HG03135 (cell line): ENCODE measurements at regions not wholly inside any gene's neighbourhood (a gene's known extent, or its start where the extent isn't known, plus 50 kb on each side); places are given as distances from the start of the nearest gene placed in this dataset.

Experiments used
- ATAC-seq: cut with Tn5 transposase; IDR thresholded peaks from one replicate; pipeline ENCODE4 v1.9.1; 2021; ENCODE audit warnings: mild to moderate bottlenecking, moderate library complexity; ENCODE audit not compliant: unreplicated experiment

DNA sequence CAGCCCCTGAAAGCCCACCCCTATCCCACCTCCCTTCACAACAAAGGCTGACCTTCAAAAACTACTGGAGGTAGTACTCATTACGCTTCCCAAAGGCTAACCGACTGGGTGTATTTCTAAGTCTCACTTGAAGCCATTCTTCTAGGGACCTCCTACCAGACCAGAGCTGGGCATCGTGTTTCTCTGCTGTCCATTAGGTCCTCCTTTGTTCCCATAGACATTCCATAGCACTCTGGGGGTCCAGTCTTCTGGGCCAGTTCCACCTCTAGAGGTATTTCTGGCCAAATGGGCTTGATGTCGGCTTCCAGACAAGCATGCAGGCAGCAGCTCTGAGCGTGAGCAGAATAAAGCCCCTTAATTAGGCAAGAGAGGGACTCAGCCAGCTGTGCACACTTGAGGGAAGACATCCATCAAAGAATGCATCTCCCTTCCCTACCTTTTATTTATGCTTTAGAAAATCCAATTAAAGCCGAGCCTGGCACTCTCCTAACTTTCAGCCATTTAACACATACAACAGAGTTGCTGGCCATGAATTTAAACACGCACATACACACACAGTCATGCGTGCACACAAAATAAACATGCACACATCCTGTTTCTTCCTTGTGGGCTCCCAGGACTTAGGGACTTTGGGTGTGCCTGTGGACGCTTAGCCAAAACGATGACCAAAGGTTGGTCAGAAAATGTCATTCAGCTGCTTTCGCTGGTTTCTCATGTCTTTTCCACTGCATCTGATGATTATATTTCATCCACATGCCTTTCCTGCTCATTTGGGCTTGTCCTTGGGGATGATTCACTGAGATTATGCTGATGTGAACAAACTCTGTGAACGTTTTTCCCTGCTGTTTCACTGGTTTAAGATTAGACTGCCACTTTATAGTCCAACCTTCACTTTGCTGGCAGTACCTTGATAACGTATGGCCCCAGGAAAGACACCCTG is 362.0 kb upstream of the NFE2L3 start:
- no peak for ATAC-seq

DNA sequence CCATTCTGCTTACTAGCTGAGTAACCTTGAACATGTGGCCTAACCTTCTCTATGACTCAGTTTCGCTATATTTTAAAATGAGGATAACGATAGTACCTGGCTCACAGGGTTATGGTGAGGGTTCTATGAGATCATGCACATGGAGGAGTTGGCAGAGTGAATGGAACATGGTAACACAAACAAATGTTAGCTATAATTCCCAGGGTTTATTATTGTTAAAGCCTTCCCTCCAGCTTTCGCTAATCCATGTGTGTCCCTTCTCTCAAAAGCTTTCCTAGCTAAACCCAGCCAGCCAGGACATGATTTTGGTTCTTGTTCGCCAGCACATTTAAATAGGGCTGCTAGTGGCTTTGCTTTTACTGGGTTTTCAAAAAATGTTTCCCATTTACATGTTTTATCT is 361.0 kb upstream of the NFE2L3 start:
- ATAC-seq: no peak

DNA sequence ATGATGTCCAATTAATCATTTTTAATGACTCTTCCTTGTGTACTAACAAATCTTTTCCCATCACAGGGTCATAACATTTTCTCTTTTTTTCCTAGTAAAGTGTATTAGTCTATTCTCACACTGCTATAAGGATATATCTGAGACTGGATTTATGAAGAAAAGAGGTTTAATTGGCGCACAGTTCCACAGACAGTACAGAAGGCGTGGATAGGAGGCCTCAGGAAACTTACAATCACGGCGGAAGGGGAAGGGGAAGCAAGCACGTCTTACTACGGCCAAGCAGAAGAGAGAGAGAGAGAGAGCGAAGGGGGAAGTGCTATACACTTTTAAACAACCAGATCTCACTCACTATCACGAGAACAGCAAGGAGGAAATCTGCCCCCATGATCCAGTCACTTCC is 359.4 kb upstream of the NFE2L3 start:
- no peak for ATAC-seq

DNA sequence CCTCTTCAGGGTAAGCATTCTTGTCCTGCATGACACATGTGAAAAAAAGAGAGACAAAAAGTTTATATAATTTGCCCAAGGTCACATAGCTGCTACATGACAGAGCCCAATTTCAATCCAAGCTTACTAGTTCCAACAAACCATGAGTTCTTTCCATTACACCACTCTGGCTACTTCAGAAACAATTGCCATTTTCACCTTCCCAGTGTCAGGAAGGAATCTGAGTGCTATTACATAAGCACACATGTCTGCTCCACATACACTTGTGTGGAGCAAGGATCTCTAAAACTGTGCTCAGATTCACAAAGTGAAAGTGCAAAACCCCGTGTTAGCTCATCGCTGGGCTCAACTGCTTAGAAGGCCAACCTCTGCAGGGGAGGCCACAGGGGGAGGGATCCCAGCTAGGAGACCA is 356.2 kb upstream of the NFE2L3 start:
- ATAC-seq: no peak

DNA sequence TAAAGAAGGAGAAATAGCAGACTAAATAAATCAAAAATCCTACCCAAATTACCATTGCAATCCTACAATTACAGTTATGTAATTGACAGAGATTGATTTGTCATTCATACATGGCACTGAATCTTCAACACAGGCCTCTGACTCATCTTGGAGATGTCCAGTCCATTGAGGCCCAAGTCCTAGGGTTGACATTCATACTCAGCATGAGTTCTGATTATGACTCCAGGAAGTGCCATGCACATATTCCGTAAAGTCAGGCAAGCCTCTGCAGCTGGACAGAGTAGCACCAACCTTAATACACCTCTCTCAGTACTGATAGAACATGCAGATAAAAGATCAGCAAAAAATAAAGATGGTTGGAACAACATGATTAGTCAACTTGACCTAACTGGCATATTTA is 353.7 kb upstream of the NFE2L3 start:
- no peak for ATAC-seq

DNA sequence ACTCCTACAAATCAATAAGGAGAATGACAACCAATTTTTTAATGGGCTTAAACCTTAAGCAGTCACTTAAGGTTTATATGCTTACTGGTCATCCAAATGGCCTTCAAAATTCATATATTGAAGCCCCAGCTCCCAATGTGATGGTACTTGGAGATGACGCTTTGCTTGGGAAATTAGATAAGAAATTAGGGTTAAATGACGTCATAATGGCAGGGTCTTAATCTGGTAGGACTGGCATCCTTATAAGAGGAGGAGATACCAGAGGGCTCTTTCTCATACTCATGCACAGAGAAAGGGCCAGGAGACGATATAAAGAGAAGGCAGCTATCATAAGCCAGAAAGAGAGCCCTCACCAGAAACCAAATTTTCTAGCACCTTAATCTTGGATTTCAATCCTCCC is 350.8 kb upstream of the NFE2L3 start:
- no peak for ATAC-seq

DNA sequence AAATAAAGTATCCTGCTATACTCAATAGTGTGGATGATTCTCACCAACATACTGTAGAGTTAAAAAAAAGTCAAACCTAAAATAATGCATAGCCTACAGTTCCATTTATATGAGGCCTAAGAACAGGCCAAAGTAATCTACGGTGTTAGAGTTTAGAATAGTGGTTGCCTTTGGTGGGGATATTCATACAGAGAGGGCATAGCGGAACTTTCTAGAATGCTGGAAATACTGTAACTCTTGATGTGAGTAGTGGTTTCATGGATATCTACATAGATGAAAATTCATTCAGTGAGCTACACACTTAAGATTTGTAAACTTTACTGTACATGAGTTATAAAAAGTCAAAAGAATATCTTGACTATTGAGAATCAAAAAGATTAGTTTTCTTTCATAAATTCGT is 349.9 kb upstream of the NFE2L3 start:
- ATAC-seq: no peak

DNA sequence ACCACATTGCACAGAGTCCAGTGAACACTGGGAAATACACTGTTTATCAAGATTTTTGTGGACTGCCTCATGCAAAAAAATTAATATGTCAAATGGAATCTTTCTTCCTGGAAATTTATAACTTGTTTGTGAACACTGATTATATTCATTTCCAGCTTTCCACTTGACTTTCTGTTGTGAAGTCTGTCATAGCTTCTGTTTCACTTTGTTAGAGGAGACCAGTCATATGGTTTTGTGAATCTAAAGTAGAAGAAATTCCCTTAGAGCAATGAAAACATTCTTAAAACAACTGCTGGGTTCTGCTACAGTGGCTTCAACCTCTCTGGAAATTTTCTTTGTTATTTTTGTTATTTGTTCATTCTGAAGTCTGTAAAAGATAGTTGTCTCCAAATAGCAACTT is 349.5 kb upstream of the NFE2L3 start:
- no peak for ATAC-seq

DNA sequence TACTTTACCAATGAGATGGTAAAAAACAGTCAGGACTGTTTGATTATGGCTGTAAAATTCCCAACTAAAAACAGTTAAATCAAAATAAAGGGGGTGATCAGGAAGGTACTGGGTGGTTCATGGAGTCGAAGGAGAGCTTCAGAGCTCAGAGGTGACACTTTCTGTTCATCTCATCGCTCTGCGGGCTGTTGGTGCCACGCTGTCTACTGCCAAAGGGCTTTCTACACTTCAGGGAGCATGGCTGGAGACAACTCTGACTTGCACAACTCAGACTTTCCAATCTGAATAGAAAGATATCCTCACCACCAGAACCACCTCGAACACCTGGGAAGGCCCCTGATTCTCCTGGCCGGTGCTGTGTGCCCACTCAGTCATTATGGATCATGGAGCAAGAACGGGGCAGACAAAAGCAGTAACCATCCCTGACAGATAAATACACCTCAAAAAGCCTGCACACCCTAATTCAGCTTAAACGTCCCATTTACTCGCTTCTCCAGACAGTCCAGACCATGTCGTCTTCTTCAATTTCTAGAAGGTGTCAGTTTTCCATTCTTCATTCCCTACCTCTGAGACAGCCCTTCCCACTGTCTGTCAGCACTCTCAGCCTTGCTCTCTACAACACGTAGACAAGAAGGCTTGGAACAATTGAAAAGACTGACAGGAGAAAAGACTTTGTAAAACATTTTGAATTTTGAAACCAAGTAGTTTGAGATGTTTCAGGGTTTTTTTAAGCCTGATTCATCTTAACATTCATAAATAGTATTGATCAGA is 348.7 kb upstream of the NFE2L3 start:
- no peak for ATAC-seq

DNA sequence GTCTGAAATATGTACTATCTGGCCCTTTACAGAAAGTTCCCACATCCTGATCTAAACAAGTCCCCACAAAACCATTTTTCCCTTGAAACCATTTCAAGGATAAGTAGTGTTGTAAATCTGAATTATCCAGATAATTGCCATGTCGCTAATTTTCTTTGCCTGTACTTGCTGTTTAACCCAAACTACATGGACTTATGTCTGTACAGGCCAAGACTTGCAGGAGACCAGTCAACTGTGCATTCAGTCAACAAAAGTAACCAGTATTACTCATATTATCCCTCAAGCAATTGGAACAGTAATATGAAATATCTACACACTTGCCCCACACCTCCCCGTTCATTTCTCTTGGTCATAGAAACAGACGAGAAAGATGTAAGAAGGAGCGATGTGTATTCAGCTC is 347.8 kb upstream of the NFE2L3 start:
- ATAC-seq: no peak

DNA sequence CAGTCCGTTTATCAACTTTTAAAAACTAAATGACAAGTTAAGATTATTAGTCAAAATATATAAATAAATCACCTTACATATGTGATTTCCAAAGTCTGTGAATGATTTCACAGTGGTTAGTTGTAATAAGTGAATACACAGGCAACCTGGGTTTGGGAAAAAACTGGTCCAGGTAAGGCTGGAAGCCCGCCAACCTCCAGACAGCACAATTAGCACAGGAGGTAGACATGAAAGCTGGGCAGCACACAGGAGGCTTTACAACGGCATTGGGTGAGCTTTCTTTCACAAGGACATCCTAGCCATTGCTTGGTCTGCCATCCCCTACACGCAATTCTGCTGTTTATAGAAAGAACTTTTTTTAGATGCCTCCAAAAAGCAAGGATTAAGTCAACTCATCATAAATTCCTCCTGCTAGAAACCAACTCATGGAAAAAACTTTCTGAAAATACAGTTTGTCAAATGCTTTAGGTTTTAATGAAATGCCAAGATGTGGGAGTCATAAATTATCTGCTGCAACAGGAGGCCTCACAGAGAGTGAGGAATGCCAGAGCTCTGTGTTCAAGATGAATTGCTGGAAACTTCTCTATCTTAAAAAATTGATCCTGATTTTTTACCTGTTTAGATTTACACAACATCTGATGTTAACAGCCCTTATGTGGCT is 346.8 kb upstream of the NFE2L3 start:
- ATAC-seq: no peak

DNA sequence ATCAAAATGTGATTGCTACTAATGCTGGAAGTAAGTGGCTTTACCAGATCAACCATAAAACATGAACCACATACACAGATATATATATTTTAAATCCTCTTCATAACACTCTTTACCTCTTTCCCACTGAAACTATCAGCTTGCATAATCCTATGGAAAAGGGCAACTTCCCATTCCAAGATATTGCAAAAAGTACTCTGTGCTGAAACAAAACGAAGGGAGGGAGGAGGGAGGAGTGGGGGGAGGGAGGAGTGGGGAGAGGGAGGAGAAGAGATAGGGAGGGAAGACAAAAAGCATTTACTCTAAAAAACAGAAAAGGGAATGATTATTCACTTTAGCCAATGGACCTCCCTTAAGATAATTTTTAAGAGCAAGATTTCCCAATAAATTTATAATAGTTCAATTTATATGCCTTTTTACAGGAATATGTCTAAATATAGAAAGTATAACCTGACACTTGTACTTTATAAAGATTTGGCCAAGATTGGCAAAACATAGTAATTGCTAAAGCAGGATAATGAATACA is 344.8 kb upstream of the NFE2L3 start:
- no peak for ATAC-seq

DNA sequence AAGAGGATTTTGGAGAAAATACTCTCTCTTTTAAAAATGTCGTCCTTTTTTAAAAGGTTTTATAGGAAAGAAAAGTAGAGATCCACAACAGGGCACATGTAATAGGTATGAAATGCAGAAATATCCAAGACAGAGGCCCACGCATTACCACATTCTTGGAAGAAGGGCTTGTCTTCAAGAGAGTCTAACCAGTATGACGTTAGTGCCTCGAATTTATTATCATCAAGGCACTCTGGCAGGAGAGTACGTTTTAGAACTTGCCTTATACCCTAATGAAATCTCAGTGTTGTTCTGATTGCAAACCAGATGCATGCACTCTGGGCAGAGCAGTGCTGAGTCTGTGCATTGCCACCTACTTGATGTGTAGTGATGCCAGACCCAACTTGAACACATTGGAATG is 342.6 kb upstream of the NFE2L3 start:
- no peak for ATAC-seq

DNA sequence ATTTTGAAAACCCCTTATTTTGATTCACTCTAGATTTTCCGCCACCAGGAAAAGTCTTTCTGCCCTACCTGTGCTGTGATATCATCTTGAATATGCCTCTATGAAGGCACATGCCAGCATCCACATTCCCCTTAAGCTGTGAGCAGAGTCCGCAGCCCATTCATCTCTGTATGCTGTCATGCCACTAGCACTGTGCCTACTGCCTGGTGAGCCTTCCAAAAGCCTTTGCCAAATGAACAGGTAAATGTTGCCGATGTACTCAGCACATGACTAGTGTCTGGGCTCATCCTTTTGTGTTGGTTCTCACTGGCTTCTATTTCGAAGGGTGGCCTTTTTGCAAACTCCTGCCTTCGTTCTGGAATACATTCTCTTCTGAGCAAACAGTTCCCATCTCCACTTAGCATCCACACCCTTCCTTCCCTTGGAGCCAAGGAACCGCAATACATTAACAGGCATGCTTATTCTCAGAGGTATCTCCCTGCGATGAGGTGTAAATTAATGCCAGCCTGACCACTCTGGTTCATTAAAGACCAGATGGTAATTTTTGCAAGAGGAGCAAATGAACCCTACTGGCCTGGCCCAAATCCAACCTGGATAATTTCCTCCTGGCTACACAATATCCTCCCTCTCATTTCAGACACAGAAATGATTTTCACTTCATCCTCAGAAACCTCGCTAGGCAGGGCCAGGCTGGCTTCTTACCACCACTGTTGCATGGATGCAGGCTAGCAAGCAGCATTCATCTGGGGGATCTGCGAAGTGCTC is 339.7 kb upstream of the NFE2L3 start:
- no peak for ATAC-seq

DNA sequence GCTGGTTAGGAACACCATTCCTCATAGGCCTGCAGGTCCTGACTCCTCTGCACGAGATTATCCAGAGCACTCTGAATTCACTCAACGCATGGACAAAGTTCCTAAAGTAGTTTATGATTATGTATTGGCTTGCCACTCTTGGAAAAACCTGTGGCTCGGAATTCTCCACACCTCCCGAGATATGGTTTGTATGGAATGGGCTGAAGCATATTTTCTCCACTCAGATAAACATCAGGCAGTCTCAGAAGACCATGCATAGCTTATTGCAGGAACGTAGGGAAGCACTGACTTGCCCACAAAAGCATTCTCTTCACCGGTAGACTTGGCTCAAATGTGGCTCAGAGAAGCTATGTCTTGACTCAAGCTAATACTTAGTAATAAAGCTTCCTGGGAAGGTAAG is 338.6 kb upstream of the NFE2L3 start:
- no peak for ATAC-seq

DNA sequence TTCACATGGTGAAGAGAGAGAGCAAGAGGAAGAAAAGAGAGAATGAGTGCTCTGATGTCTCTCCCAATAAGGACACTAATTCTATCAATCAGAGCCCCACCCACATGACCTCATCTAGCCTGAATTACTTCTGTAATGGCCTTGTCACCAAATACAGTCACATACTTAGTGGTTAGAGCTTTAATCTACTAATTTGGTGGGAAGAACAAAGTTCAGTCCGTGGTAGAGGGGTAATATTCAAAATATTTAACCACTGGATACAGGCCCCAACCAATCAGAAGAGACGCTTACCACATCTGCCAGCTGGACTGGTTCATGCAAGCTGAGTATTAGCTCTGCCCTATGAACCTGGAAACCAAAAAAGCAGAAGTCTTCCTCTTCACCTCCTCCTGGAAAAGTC is 336.3 kb upstream of the NFE2L3 start:
- no peak for ATAC-seq

DNA sequence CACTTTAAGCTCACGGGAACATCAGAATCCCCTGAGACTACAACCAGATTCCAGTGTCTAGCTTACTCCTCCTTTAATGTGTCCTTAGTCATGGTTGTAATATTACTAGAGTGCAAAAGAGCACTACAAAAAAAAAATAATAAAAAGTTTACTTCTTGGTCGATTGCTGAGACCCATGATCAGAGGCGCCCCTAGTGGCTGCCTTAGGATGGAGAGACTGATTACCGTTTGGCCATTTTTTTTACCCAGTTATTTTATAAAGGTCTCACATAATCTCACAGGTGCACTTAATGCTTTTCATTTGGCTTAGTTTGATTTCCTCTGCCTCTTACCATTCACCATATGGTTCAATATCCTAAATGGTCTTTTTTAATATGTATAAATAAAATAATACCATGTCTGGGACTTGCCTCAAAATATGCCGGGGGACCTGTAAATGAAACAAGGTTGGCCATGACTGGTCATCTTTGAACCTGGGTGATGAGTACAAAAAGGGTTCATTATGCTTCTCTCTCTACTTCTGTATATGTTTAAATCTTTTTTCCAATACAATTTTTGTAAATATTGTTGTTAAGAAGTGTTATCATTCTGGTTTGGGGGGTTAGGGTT is 331.5 kb upstream of the NFE2L3 start:
- no peak for ATAC-seq

DNA sequence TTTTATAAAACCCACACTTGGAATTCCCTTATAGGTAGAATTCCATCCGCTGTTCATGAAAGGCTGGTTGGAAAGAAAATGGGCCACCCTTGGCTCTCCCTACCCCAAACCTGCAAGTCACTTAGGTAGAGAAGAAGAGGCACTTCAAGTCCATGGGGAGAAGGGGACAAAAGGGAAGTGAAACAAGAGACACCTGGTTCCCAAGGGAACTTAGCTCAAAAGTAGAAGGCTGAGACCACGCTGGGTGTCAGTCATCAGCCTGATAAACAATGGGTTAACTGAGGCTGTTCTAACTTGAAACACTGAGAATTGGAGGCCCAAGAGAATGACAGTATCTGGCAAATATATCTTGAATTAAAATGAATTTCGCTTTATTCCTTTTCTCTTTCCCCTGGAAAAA is 330.8 kb upstream of the NFE2L3 start:
- no peak for ATAC-seq

DNA sequence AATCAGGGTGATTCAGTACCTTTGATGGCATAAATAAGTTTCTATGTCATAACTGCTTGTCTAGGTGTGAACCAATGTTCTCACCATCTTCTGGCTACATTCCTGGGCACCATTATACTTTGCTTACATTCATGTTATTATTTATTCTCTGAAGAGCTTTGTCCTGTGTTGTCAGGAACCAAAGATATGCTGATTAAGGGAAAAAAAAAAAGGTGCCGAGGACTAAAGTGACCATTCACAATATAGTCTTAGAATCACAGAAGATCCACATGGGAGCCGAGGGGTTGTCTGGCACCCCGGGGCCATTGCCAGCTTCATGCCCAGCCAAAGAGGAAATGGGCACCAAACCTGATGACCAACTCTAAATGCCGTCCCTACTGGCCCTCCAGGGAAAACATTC is 329.2 kb upstream of the NFE2L3 start:
- ATAC-seq: no peak

DNA sequence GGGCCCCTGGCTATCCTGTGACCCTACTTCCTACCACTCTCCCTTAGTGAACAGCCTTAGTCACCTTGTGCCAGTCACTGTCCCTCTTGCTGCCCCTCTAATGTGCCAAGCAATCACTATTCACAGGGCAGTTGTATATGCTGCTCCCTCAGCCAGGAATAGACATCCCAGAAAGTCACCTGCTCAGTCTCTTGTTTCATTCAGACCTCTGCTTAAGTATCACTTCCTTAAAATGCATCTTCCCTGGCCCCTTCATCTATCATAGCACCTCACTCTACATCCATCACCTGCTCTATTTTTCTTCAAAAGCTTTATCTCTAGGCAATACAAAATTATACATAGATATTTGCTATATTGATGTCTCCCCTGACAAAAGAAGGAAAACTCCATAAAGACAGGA is 328.4 kb upstream of the NFE2L3 start:
- ATAC-seq: no peak
